GM11168 (cell line): ENCODE measurements at regions not wholly inside any gene's neighbourhood (a gene's known extent, or its start where the extent isn't known, plus 50 kb on each side); places are given as distances from the start of the nearest gene placed in this dataset.
"Not testable (repeated sequence)": the region's sequence is repeated elsewhere in the genome, so short reads cannot be mapped to it uniquely, and the experiment has no call there.

Source experiments
- in situ Hi-C: fragments of 300-500 bp; cut with MboI; formaldehyde crosslinking; loops from one replicate; pipeline ENCODE4 v1.12.0; 2022; ENCODE audit warnings: low sequenced_read_pairs; ENCODE audit not compliant: unreplicated experiment

GRCh38 chr1:94309216-94309615 lies 71.8 kb upstream of the ARHGAP29 start:
- in situ Hi-C loops, result no loop called here

GRCh38 chr1:94306521-94306920 lies 69.1 kb upstream of the ARHGAP29 start:
- in situ Hi-C loops, result no loop called here

- in situ Hi-C loops, result no loop called here
Measured at GRCh38 chr1:94305704-94306103, 68.3 kb upstream of the ARHGAP29 start.

- in situ Hi-C loops, result no loop called here
Measured at GRCh38 chr1:94304553-94304952, 67.2 kb upstream of the ARHGAP29 start.

GRCh38 chr1:94303005-94303404 lies 65.6 kb upstream of the ARHGAP29 start:
- in situ Hi-C loops, result no loop called here

GRCh38 chr1:94302497-94302896 lies 65.1 kb upstream of the ARHGAP29 start:
- in situ Hi-C loops, result no loop called here

- in situ Hi-C loops, result no loop called here
Measured at GRCh38 chr1:94301186-94301585, 63.8 kb upstream of the ARHGAP29 start.

GRCh38 chr1:94300731-94301130 lies 63.3 kb upstream of the ARHGAP29 start:
- in situ Hi-C loops, result no loop called here

- in situ Hi-C loops, result no loop called here
Measured at GRCh38 chr1:94299627-94300553, 62.5 kb upstream of the ARHGAP29 start.

- in situ Hi-C loops, result no loop called here
Measured at GRCh38 chr1:94298861-94299260, 61.5 kb upstream of the ARHGAP29 start.

- in situ Hi-C loops, result no loop called here
Measured at GRCh38 chr1:94296018-94296417, 58.6 kb upstream of the ARHGAP29 start.

GRCh38 chr1:94292978-94293377 lies 55.6 kb upstream of the ARHGAP29 start:
- in situ Hi-C loops, result not testable (repeated sequence)

- in situ Hi-C loops, result not testable (repeated sequence)
Measured at GRCh38 chr1:94289244-94289643, 51.9 kb upstream of the ARHGAP29 start.
